H9 (cell line): ENCODE measurements at regions not wholly inside any gene's neighbourhood (a gene's known extent, or its start where the extent isn't known, plus 50 kb on each side); places are given as distances from the start of the nearest gene placed in this dataset.
A peak's percentile ranks its signal among the peaks of the same experiment; 100 is the strongest.

Source experiments
- DNase-seq: peaks from one replicate; pipeline ENCODE4 v3.0.0-alpha.2; 2017
- H2AFZ ChIP-seq: one replicate; pipeline ENCODE4 v1.6.1; 2013; ENCODE audit warnings: mild to moderate bottlenecking, low read length, control low read depth, moderate library complexity
- H2AK5ac ChIP-seq: 2 replicates; pipeline ENCODE4 v1.6.1; 2013; ENCODE audit warnings: low read length, control low read depth, mixed read lengths; ENCODE audit not compliant: insufficient read length
- H2BK120ac ChIP-seq: one replicate; pipeline ENCODE4 v1.6.1; 2013; ENCODE audit warnings: low read depth, mild to moderate bottlenecking, low read length, control low read depth, inconsistent platforms; ENCODE audit not compliant: poor library complexity, severe bottlenecking
- H2BK12ac ChIP-seq: 2 replicates; pipeline ENCODE4 v1.6.1; 2013; ENCODE audit warnings: low read length, control low read depth, mixed read lengths, low read depth; ENCODE audit not compliant: insufficient read length
- H2BK15ac ChIP-seq: 2 replicates; pipeline ENCODE4 v1.6.1; 2013; ENCODE audit warnings: low read depth, low read length, control low read depth
- H2BK20ac ChIP-seq: one replicate; pipeline ENCODE4 v1.6.1; 2013; ENCODE audit warnings: low read depth, mild to moderate bottlenecking, low read length, control low read depth, inconsistent platforms; ENCODE audit not compliant: poor library complexity, severe bottlenecking
- H2BK5ac ChIP-seq: 2 replicates; pipeline ENCODE4 v1.6.1; 2013; ENCODE audit warnings: low read length, control low read depth, mixed read lengths; ENCODE audit not compliant: insufficient read length
- H3K14ac ChIP-seq: 2 replicates; pipeline ENCODE4 v1.6.1; 2013; ENCODE audit warnings: low read length, control low read depth; ENCODE audit not compliant: insufficient read depth
- H3K18ac ChIP-seq: 2 replicates; pipeline ENCODE4 v1.6.1; 2013; ENCODE audit warnings: low read depth, mild to moderate bottlenecking, mixed read lengths, low read length, control low read depth; ENCODE audit not compliant: insufficient read length
- H3K23ac ChIP-seq: 2 replicates; pipeline ENCODE4 v1.6.1; 2013; ENCODE audit warnings: low read length, control low read depth, mixed read lengths, low read depth; ENCODE audit not compliant: insufficient read length
- H3K23me2 ChIP-seq: 2 replicates; pipeline ENCODE4 v1.6.1; 2013; ENCODE audit warnings: low read depth, mild to moderate bottlenecking, mixed read lengths, low read length, control low read depth; ENCODE audit not compliant: insufficient read length, poor library complexity, severe bottlenecking
- H3K27ac ChIP-seq: 2 replicates; pipeline ENCODE4 v1.5.1; 2013; ENCODE audit warnings: low read length, control low read depth, mixed read lengths, low read depth; ENCODE audit not compliant: insufficient read length
- H3K27me3 ChIP-seq: 2 replicates; pipeline ENCODE4 v1.6.1; 2013; ENCODE audit warnings: low read length, control low read depth, inconsistent platforms; ENCODE audit not compliant: insufficient read depth
- H3K4ac ChIP-seq: 2 replicates; pipeline ENCODE4 v1.6.1; 2013; ENCODE audit warnings: low read depth, mild to moderate bottlenecking, control low read depth, inconsistent platforms, low read length, moderate library complexity
- H3K4me1 ChIP-seq: 2 replicates; pipeline ENCODE4 v1.6.1; 2013; ENCODE audit warnings: low read length, control low read depth, inconsistent platforms; ENCODE audit not compliant: insufficient read depth
- H3K4me2 ChIP-seq: 2 replicates; pipeline ENCODE4 v1.6.1; 2013; ENCODE audit warnings: low read length, control low read depth, mixed read lengths; ENCODE audit not compliant: insufficient read length, insufficient read depth
- H3K56ac ChIP-seq: 2 replicates; pipeline ENCODE4 v1.6.1; 2013; ENCODE audit warnings: low read depth, mild to moderate bottlenecking, mixed read lengths, low read length, control low read depth; ENCODE audit not compliant: insufficient read length
- H3K79me1 ChIP-seq: 2 replicates; pipeline ENCODE4 v1.6.1; 2013; ENCODE audit warnings: low read depth, mild to moderate bottlenecking, moderate library complexity, low read length, control low read depth, inconsistent platforms; ENCODE audit not compliant: insufficient read depth, poor library complexity, severe bottlenecking
- H3K79me2 ChIP-seq: 2 replicates; pipeline ENCODE4 v1.6.1; 2013; ENCODE audit warnings: low read length, control low read depth, inconsistent platforms; ENCODE audit not compliant: insufficient read depth
- H3K9ac ChIP-seq: 2 replicates; pipeline ENCODE4 v1.6.1; 2013; ENCODE audit warnings: low read length, control low read depth, mixed read lengths; ENCODE audit not compliant: insufficient read length; ENCODE audit errors: extremely low read depth
- H3K9me3 ChIP-seq: one replicate; pipeline ENCODE4 v1.6.1; 2013; ENCODE audit warnings: low read depth, low read length, inconsistent platforms; ENCODE audit not compliant: control insufficient read depth
- H3T11ph ChIP-seq: one replicate; pipeline ENCODE4 v1.6.1; 2013; ENCODE audit warnings: mild to moderate bottlenecking, low read length, control low read depth, inconsistent platforms
- H4K20me1 ChIP-seq: one replicate; pipeline ENCODE4 v1.6.1; 2013; ENCODE audit not compliant: control insufficient read depth, insufficient read length, insufficient read depth
- H4K5ac ChIP-seq: 2 replicates; pipeline ENCODE4 v1.6.1; 2013; ENCODE audit warnings: low read depth, mild to moderate bottlenecking, mixed read lengths, low read length, control low read depth; ENCODE audit not compliant: insufficient read length
- H4K8ac ChIP-seq: replicated peaks from 2 replicates; pipeline ENCODE4 v1.6.1; 2013; ENCODE audit warnings: low read length, control low read depth, mixed read lengths, low read depth; ENCODE audit not compliant: insufficient read length
- H4K91ac ChIP-seq: 2 replicates; pipeline ENCODE4 v1.6.1; 2013; ENCODE audit warnings: low read depth, mild to moderate bottlenecking, moderate library complexity, mixed read lengths, low read length, control low read depth; ENCODE audit not compliant: insufficient read length
- H3K27ac Mint-ChIP-seq, 3 experiments: 2 replicates in 2 of 3; 3 replicates in 1 of 3; pipeline ENCODE4 v1.8.0; 2020 to 2021; ENCODE audit warnings: mixed read lengths in 3 of 3, mild to moderate bottlenecking in 1 of 3, moderate library complexity in 1 of 3
- H3K27me3 Mint-ChIP-seq: 2 replicates; pipeline ENCODE4 v1.8.0; 2021; ENCODE audit warnings: low read depth, mild to moderate bottlenecking, moderate library complexity, mixed read lengths
- H3K36me3 Mint-ChIP-seq, 3 experiments: 2 replicates in 2 of 3; 3 replicates in 1 of 3; pipeline ENCODE4 v1.8.0; 2020 to 2021; ENCODE audit warnings: low read depth in 3 of 3, mixed read lengths in 3 of 3; ENCODE audit not compliant: insufficient read depth in 1 of 3
- H3K4me1 Mint-ChIP-seq, 2 experiments: 2 replicates each; pipeline ENCODE4 v1.8.0; 2020; ENCODE audit warnings: mixed read lengths in 2 of 2
- H3K4me3 Mint-ChIP-seq, 2 experiments: 2 replicates in 1 of 2; 3 replicates in 1 of 2; pipeline ENCODE4 v1.8.0; 2020 to 2021; ENCODE audit warnings: mild to moderate bottlenecking in 2 of 2, mixed read lengths in 2 of 2, moderate library complexity in 1 of 2
- H3K9me3 Mint-ChIP-seq, 2 experiments: 2 replicates in 1 of 2; 3 replicates in 1 of 2; pipeline ENCODE4 v1.8.0; 2020; ENCODE audit warnings: mild to moderate bottlenecking in 2 of 2, mixed read lengths in 2 of 2, moderate library complexity in 1 of 2
- WGBS: extraction: QIAGEN DNeasy Blood & Tissue Kit; methylation state at CpG from one replicate; pipeline ENCODE4 v1.1.7; 2013; ENCODE audit warnings: missing lambda C conversion rate, low lambda C conversion rate, mixed read lengths; ENCODE audit not compliant: insufficient read length; ENCODE audit errors: extremely low coverage; 5-methylcytosine and 5-hydroxymethylcytosine counted together
- TF ChIP-seq, protein P1 (sequence below): fragments of 200-600 bp; sonication (generic); conservative IDR thresholded peaks from 3 replicates; pipeline ENCODE4 v1.8.0; 2021; ENCODE audit warnings: antibody characterized with exemption, mild to moderate bottlenecking

- Histone ChIP-seq H3K23me2 (no peaks in the 10 kb centered on the region), H2BK20ac (no peak overlapping the region), H3K18ac (no peak overlapping the region), H3K23ac (no peak overlapping the region), H3K4me2 (no peak overlapping the region), H4K20me1 (no peaks in the 10 kb centered on the region), H2BK120ac (no peak overlapping the region), H3K27me3 (no peaks in the 10 kb centered on the region), H3K14ac (no peak overlapping the region), H3K79me2 (no peaks in the 10 kb centered on the region), H2BK12ac (no peak overlapping the region), H4K91ac (no peak overlapping the region), H3K9me3 (no peaks in the 10 kb centered on the region), H2BK5ac (no peak overlapping the region), H3K9ac (no peak overlapping the region), H3K4ac (no peak overlapping the region), H2BK15ac (no peak overlapping the region), H3K4me1 (peaks cover 2% of the 10 kb centered on the region; the same call in 1 of the 2 replicates), H2AFZ (no peak overlapping the region), H3K79me1 (no peaks in the 10 kb centered on the region), H3T11ph (no peak overlapping the region), H2AK5ac (no peak overlapping the region), H3K56ac (no peak overlapping the region), H3K27ac (no peak overlapping the region), H4K5ac (no peak overlapping the region), H4K8ac (no peak overlapping the region)
- Mint-ChIP-seq H3K27ac (0 out of 7 replicates have a peak overlapping the region, but pooled peaks of 1 of the 3 experiments have one; percentile 8), H3K4me1 (peaks cover 14 to 18% of the 10 kb centered on the region in 2 experiments), H3K9me3 (no peaks in the 10 kb centered on the region; a peak in 1 of 5 replicates), H3K36me3 (no peaks in the 10 kb centered on the region), H3K4me3 (no peak overlapping the region), H3K27me3 (no peaks in the 10 kb centered on the region)
- TF ChIP-seq, protein P1, sequence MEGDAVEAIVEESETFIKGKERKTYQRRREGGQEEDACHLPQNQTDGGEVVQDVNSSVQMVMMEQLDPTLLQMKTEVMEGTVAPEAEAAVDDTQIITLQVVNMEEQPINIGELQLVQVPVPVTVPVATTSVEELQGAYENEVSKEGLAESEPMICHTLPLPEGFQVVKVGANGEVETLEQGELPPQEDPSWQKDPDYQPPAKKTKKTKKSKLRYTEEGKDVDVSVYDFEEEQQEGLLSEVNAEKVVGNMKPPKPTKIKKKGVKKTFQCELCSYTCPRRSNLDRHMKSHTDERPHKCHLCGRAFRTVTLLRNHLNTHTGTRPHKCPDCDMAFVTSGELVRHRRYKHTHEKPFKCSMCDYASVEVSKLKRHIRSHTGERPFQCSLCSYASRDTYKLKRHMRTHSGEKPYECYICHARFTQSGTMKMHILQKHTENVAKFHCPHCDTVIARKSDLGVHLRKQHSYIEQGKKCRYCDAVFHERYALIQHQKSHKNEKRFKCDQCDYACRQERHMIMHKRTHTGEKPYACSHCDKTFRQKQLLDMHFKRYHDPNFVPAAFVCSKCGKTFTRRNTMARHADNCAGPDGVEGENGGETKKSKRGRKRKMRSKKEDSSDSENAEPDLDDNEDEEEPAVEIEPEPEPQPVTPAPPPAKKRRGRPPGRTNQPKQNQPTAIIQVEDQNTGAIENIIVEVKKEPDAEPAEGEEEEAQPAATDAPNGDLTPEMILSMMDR: no peak
- no CpG with 5 or more reads among the region's 12 CpGs for WGBS
- no peak for DNase-seq
Measured at GRCh38 chr20:19916531-19917485, 100.4 kb upstream of the NAA20 start.
